EH (cell line): ENCODE measurements at regions not wholly inside any gene's neighbourhood (a gene's known extent, or its start where the extent isn't known, plus 50 kb on each side); places are given as distances from the start of the nearest gene placed in this dataset.
"Not testable (repeated sequence)": the region's sequence is repeated elsewhere in the genome, so short reads cannot be mapped to it uniquely, and the experiment has no call there.

Experiments used
- DNase-seq: peaks from one replicate; pipeline ENCODE4 v3.0.0-alpha.2; 2015; ENCODE audit warnings: low read depth

GRCh38 chr12:95358111-95359083 is 115.6 kb upstream of the METAP2 start:
- DNase-seq = peak; percentile 13

- no peak for DNase-seq
Observed at GRCh38 chr12:95365912-95366311, 108.0 kb upstream of the METAP2 start.

- DNase-seq = peak; percentile 37
Observed at GRCh38 chr12:95368931-95369330, 105.0 kb upstream of the METAP2 start.

- DNase-seq = peak; percentile 55
Observed at GRCh38 chr12:95371571-95371970, 102.4 kb upstream of the METAP2 start.

- not testable (repeated sequence) for DNase-seq
Observed at GRCh38 chr12:95379481-95379880, 94.5 kb upstream of the METAP2 start.

- DNase-seq = not testable (repeated sequence)
Observed at GRCh38 chr12:95380334-95380733, 93.6 kb upstream of the METAP2 start.

GRCh38 chr12:95380997-95381786 is 92.8 kb upstream of the METAP2 start:
- peak; percentile 42 for DNase-seq

- peak; percentile 67 for DNase-seq
Observed at GRCh38 chr12:95383920-95384319, 90.0 kb upstream of the METAP2 start.

GRCh38 chr12:95384785-95385184 is 89.2 kb upstream of the METAP2 start:
- no peak for DNase-seq

- peak; percentile 51 for DNase-seq
Observed at GRCh38 chr12:95385246-95386035, 88.5 kb upstream of the METAP2 start.

GRCh38 chr12:95386051-95386450 is 87.9 kb upstream of the METAP2 start:
- peak; percentile 8 for DNase-seq

- not testable (repeated sequence) for DNase-seq
Observed at GRCh38 chr12:95388260-95388659, 85.7 kb upstream of the METAP2 start.

GRCh38 chr12:95390192-95390591 is 83.8 kb upstream of the METAP2 start:
- DNase-seq = no peak

GRCh38 chr12:95390932-95391331 is 83.0 kb upstream of the METAP2 start:
- no peak for DNase-seq

- no peak for DNase-seq
Observed at GRCh38 chr12:95393191-95393790, 80.7 kb upstream of the METAP2 start.

GRCh38 chr12:95395696-95396095 is 78.3 kb upstream of the METAP2 start:
- no peak for DNase-seq

GRCh38 chr12:95396849-95397468 is 77.0 kb upstream of the METAP2 start:
- DNase-seq = peak; percentile 59

- no peak for DNase-seq
Observed at GRCh38 chr12:95397571-95397970, 76.4 kb upstream of the METAP2 start.

GRCh38 chr12:95402096-95402495 is 71.9 kb upstream of the METAP2 start:
- no peak for DNase-seq

- DNase-seq = no peak
Observed at GRCh38 chr12:95408201-95408600, 65.8 kb upstream of the METAP2 start.

GRCh38 chr12:95411057-95411456 is 62.9 kb upstream of the METAP2 start:
- DNase-seq = no peak
